Keratinocyte (primary cell): ENCODE measurements at regions not wholly inside any gene's neighbourhood (a gene's known extent, or its start where the extent isn't known, plus 50 kb on each side); places are given as distances from the start of the nearest gene placed in this dataset.

Experiments
- DNase-seq: peaks from one replicate; pipeline ENCODE4 v3.0.0-alpha.2; 2011; ENCODE audit warnings: low read depth, missing footprints, low spot score
- FAIRE-seq: peaks from 2 replicates; lab custom pipeline; 2011; peaks lifted over from hg19 to GRCh38; lab: Jason Lieb, UNC
- H2AFZ ChIP-seq: 2 replicates; pipeline ENCODE4 v1.6.0; 2012; ENCODE audit warnings: low read length, control low read depth, inconsistent platforms; ENCODE audit not compliant: control insufficient read depth
- H3K27ac ChIP-seq: 2 replicates; pipeline ENCODE4 v1.5.1; 2011; ENCODE audit warnings: low read length; ENCODE audit not compliant: control insufficient read depth, insufficient read depth
- H3K27me3 ChIP-seq: 3 replicates; pipeline ENCODE4 v1.6.0; 2011; ENCODE audit warnings: low read length; ENCODE audit not compliant: control insufficient read depth, insufficient read depth; ENCODE audit errors: extremely low read depth
- H3K36me3 ChIP-seq, 2 experiments: 2 replicates in 1 of 2; 3 replicates in 1 of 2; pipeline ENCODE4 v1.5.1; 2011; ENCODE audit warnings: low read length in 2 of 2, mild to moderate bottlenecking in 1 of 2; ENCODE audit not compliant: control insufficient read depth in 2 of 2, insufficient read depth in 2 of 2; ENCODE audit errors: extremely low read depth in 1 of 2
- H3K4me1 ChIP-seq: 3 replicates; pipeline ENCODE4 v1.5.1; 2011; ENCODE audit warnings: low read length; ENCODE audit not compliant: control insufficient read depth, insufficient read depth; ENCODE audit errors: extremely low read depth
- H3K4me2 ChIP-seq: 3 replicates; pipeline ENCODE4 v1.6.0; 2011; ENCODE audit warnings: low read depth, low read length; ENCODE audit not compliant: control insufficient read depth, insufficient read depth; ENCODE audit errors: extremely low read depth
- H3K4me3 ChIP-seq, 3 experiments: fragments of 200-600 bp in 1 of 3; sonication (generic) in 1 of 3; 2 replicates in 2 of 3; 3 replicates in 1 of 3; pipeline ENCODE4 v1.5.1; 2011 to 2016; ENCODE audit warnings: low read length in 3 of 3, mild to moderate bottlenecking in 3 of 3, control low read depth in 2 of 3, inconsistent platforms in 1 of 3, low read depth in 1 of 3, mixed read lengths in 1 of 3, mixed run types in 1 of 3, moderate library complexity in 1 of 3; ENCODE audit not compliant: control insufficient read depth in 2 of 3, insufficient read depth in 2 of 3; ENCODE audit errors: extremely low read depth in 1 of 3
- H3K79me2 ChIP-seq: 2 replicates; pipeline ENCODE4 v1.6.0; 2012; ENCODE audit warnings: low read length; ENCODE audit not compliant: control insufficient read depth, insufficient read depth
- H3K9ac ChIP-seq: 3 replicates; pipeline ENCODE4 v1.6.0; 2011; ENCODE audit warnings: low read length; ENCODE audit not compliant: control insufficient read depth, insufficient read depth; ENCODE audit errors: extremely low read depth
- H3K9me1 ChIP-seq: 3 replicates; pipeline ENCODE4 v1.6.0; 2011; ENCODE audit warnings: low read length; ENCODE audit not compliant: control insufficient read depth, insufficient read depth; ENCODE audit errors: extremely low read depth
- H3K9me3 ChIP-seq: 2 replicates; pipeline ENCODE4 v1.5.1; 2012; ENCODE audit warnings: low read depth, low read length; ENCODE audit not compliant: control insufficient read depth
- H4K20me1 ChIP-seq: 3 replicates; pipeline ENCODE4 v1.6.0; 2011; ENCODE audit warnings: low read length; ENCODE audit not compliant: control insufficient read depth, insufficient read depth; ENCODE audit errors: extremely low read depth
- CTCF ChIP-seq, 3 experiments: IDR thresholded peaks in 1 of 3; conservative IDR thresholded peaks in 1 of 3; optimal IDR thresholded peaks in 1 of 3; 2 replicates in 2 of 3; 3 replicates in 1 of 3; pipeline versions ENCODE3 to v1.5.1; 2011; ENCODE audit warnings: low read length in 3 of 3, mild to moderate bottlenecking in 3 of 3, moderate library complexity in 2 of 3, control low read depth in 1 of 3, inconsistent platforms in 1 of 3; ENCODE audit not compliant: insufficient read depth in 2 of 3; ENCODE audit errors: extremely low read depth in 1 of 3
- EZH2 ChIP-seq: IDR thresholded peaks from one replicate; pipeline ENCODE4 v1.6.1; 2012; ENCODE audit warnings: inconsistent platforms, mild to moderate bottlenecking, low read length, moderate library complexity
- dilution Hi-C: fragments of 300-500 bp; cut with MboI; formaldehyde crosslinking; loops from one replicate; pipeline ENCODE4 v1.7.0; 2020; ENCODE audit warnings: low sequenced_read_pairs; ENCODE audit not compliant: extremely low pct_ligation_motif_present

GRCh38 chr10:36688717-36689116 is 436.7 kb upstream of the ANKRD30A start:
- Histone ChIP-seq H3K4me3 (no peak overlapping the region), H3K9ac (no peak overlapping the region), H3K27ac (no peak overlapping the region), H3K4me1 (no peaks in the 10 kb centered on the region), H3K4me2 (no peak overlapping the region), H3K9me3 (no peaks in the 10 kb centered on the region), H3K36me3 (no peaks in the 10 kb centered on the region), H3K9me1 (no peaks in the 10 kb centered on the region), H3K27me3 (no peaks in the 10 kb centered on the region), H3K79me2 (no peaks in the 10 kb centered on the region), H4K20me1 (no peaks in the 10 kb centered on the region), H2AFZ (no peak overlapping the region)
- no peak for TF ChIP-seq CTCF (optimal IDR thresholded peaks at IDR 0.05 in 1 of 3, IDR thresholded peaks at IDR 0.05 in 1 of 3, conservative IDR thresholded peaks at IDR 0.05 in 1 of 3; ENCODE audit: extremely low read depth in 1 of 3, insufficient read depth in 2 of 3, low read length in 3 of 3)
- TF ChIP-seq EZH2, result no peak
- dilution Hi-C loops, result no loop called here
- no peak for FAIRE-seq
- DNase-seq, result no peak

GRCh38 chr10:36683421-36683820 is 442.0 kb upstream of the ANKRD30A start:
- H3K36me3 ChIP-seq, result no peaks in the 10 kb centered on the region
- H3K27me3 ChIP-seq, result no peaks in the 10 kb centered on the region
- TF ChIP-seq CTCF (optimal IDR thresholded peaks at IDR 0.05 in 1 of 3, IDR thresholded peaks at IDR 0.05 in 1 of 3, conservative IDR thresholded peaks at IDR 0.05 in 1 of 3; ENCODE audit: extremely low read depth in 1 of 3, insufficient read depth in 2 of 3, low read length in 3 of 3) (no peak), EZH2 (no peak)
- no peak overlapping the region for H3K4me2 ChIP-seq
- no peak overlapping the region for H3K9ac ChIP-seq
- dilution Hi-C loops, result no loop called here
- no peak overlapping the region for H3K4me3 ChIP-seq
- no peaks in the 10 kb centered on the region for H3K4me1 ChIP-seq
- H2AFZ ChIP-seq, result no peak overlapping the region
- H3K79me2 ChIP-seq, result no peaks in the 10 kb centered on the region
- FAIRE-seq (no peak), DNase-seq (no peak)
- H3K9me1 ChIP-seq, result no peaks in the 10 kb centered on the region
- no peaks in the 10 kb centered on the region for H3K9me3 ChIP-seq
- no peaks in the 10 kb centered on the region for H4K20me1 ChIP-seq
- H3K27ac ChIP-seq, result no peak overlapping the region
